HG03108 (cell line): ENCODE measurements at regions not wholly inside any gene's neighbourhood (a gene's known extent, or its start where the extent isn't known, plus 50 kb on each side); places are given as distances from the start of the nearest gene placed in this dataset.

ENCODE experiments used
- ATAC-seq: cut with Tn5 transposase; IDR thresholded peaks from one replicate; pipeline ENCODE4 v1.9.1; 2021; ENCODE audit warnings: moderate library complexity; ENCODE audit not compliant: unreplicated experiment

GRCh38 chr11:131111775-131112174 lies 195.5 kb upstream of the SNX19 start:
- ATAC-seq = no peak

GRCh38 chr11:131118247-131118646 lies 202.0 kb upstream of the SNX19 start:
- no peak for ATAC-seq

- no peak for ATAC-seq
Measured at GRCh38 chr11:131121426-131122333, 205.4 kb upstream of the SNX19 start.

GRCh38 chr11:131122448-131122847 lies 206.2 kb upstream of the SNX19 start:
- no peak for ATAC-seq

- no peak for ATAC-seq
Measured at GRCh38 chr11:131129474-131129873, 213.2 kb upstream of the SNX19 start.

- ATAC-seq = no peak
Measured at GRCh38 chr11:131135611-131136010, 219.3 kb upstream of the SNX19 start.

- no peak for ATAC-seq
Measured at GRCh38 chr11:131136486-131136885, 220.2 kb upstream of the SNX19 start.

- no peak for ATAC-seq
Measured at GRCh38 chr11:131137046-131137445, 220.8 kb upstream of the SNX19 start.

GRCh38 chr11:131138731-131139130 lies 222.5 kb upstream of the SNX19 start:
- ATAC-seq = no peak

GRCh38 chr11:131145791-131146190 lies 224.6 kb upstream of the NTM start:
- no peak for ATAC-seq

GRCh38 chr11:131146827-131147490 lies 223.5 kb upstream of the NTM start:
- ATAC-seq = no peak

- ATAC-seq = no peak
Measured at GRCh38 chr11:131154351-131154750, 216.1 kb upstream of the NTM start.

GRCh38 chr11:131157678-131158077 lies 212.7 kb upstream of the NTM start:
- no peak for ATAC-seq

GRCh38 chr11:131160846-131161245 lies 209.6 kb upstream of the NTM start:
- no peak for ATAC-seq

GRCh38 chr11:131163613-131164012 lies 206.8 kb upstream of the NTM start:
- ATAC-seq = no peak

- no peak for ATAC-seq
Measured at GRCh38 chr11:131165036-131165435, 205.4 kb upstream of the NTM start.

- no peak for ATAC-seq
Measured at GRCh38 chr11:131168839-131169713, 201.3 kb upstream of the NTM start.

- no peak for ATAC-seq
Measured at GRCh38 chr11:131172011-131172410, 198.4 kb upstream of the NTM start.

- no peak for ATAC-seq
Measured at GRCh38 chr11:131178020-131178419, 192.4 kb upstream of the NTM start.

- ATAC-seq = no peak
Measured at GRCh38 chr11:131178596-131178995, 191.8 kb upstream of the NTM start.

GRCh38 chr11:131179836-131180235 lies 190.6 kb upstream of the NTM start:
- no peak for ATAC-seq
